HepG2 (cell line): ENCODE measurements at regions not wholly inside any gene's neighbourhood (a gene's known extent, or its start where the extent isn't known, plus 50 kb on each side); places are given as distances from the start of the nearest gene placed in this dataset.

Source experiments
- ATAC-seq: fragments of 200-7000 bp; cut with Tn5 transposase; 3 replicates; pipeline ENCODE4 v1.9.1; 2020; ENCODE audit warnings: mild to moderate bottlenecking, moderate library complexity
- BruUV-seq: library from RNA; stranded (reverse); fragments of 400-500 nt; replicated peaks from 2 replicates; lab custom pipeline; 2021; lab: Mats Ljungman, UMichigan
- CTCF ChIA-PET: fragments of 300-600 bp; formaldehyde crosslinking; extraction: SDS; loops from one replicate; lab custom pipeline; 2021; ENCODE audit warnings: low total read pairs, inconsistent platforms, low intra/inter-chr PET ratio; lab: Yijun Ruan, JAX
- POLR2A ChIA-PET: fragments of 350-600 bp; sonication (Branson Sonifier 250); formaldehyde crosslinking; loops from one replicate; lab custom pipeline; 2020; ENCODE audit warnings: antibody characterized with exemption, inconsistent platforms; lab: Yijun Ruan, JAX
- DNase-seq: peaks from one replicate; pipeline ENCODE4 v3.0.0-alpha.2; 2015; ENCODE audit warnings: low spot score
- FAIRE-seq: peaks from 3 replicates; lab custom pipeline; 2011; peaks lifted over from hg19 to GRCh38; lab: Jason Lieb, UNC
- H2AFZ ChIP-seq: one replicate; pipeline ENCODE4 v1.6.1; 2011; ENCODE audit warnings: low read length, inconsistent platforms
- H3K27ac ChIP-seq: fragments of 300-600 bp; 3 replicates; pipeline ENCODE4 v1.8.0; 2011; ENCODE audit warnings: mixed run types, mild to moderate bottlenecking, mixed read lengths, low read length, inconsistent platforms; ENCODE audit not compliant: insufficient read depth; ENCODE audit errors: extremely low read length
- H3K27me3 ChIP-seq, 2 experiments: fragments of 200-600 bp in 1 of 2; 2 replicates in 1 of 2; 3 replicates in 1 of 2; pipeline versions ENCODE4 v1.6.0 to v1.8.0; 2011; ENCODE audit warnings: low read length in 2 of 2, mild to moderate bottlenecking in 2 of 2, moderate library complexity in 2 of 2, inconsistent platforms in 1 of 2; ENCODE audit not compliant: insufficient read depth in 2 of 2, control insufficient read depth in 1 of 2
- H3K36me3 ChIP-seq, 2 experiments: fragments of 200-600 bp in 1 of 2; replicated peaks in 1 of 2; 2 replicates in 1 of 2; 3 replicates in 1 of 2; pipeline versions ENCODE4 v1.5.1 to v1.8.0; 2011; ENCODE audit warnings: low read length in 2 of 2, inconsistent platforms in 1 of 2; ENCODE audit not compliant: insufficient read depth in 2 of 2, control insufficient read depth in 1 of 2
- H3K4me1 ChIP-seq: 2 replicates; pipeline ENCODE4 v1.5.1; 2012; ENCODE audit warnings: low read length, inconsistent platforms; ENCODE audit not compliant: insufficient read depth
- H3K4me2 ChIP-seq: 2 replicates; pipeline ENCODE4 v1.6.0; 2011; ENCODE audit warnings: low read depth, low read length, inconsistent platforms
- H3K4me3 ChIP-seq, 3 experiments: fragments of 200-600 bp in 1 of 3; sonication (generic), shearing (Covaris generic) in 1 of 3; replicated peaks in 1 of 3; 2 replicates each; pipeline ENCODE4 v1.5.1; 2011 to 2016; ENCODE audit warnings: low read length in 3 of 3, inconsistent platforms in 2 of 3, low read depth in 2 of 3, mild to moderate bottlenecking in 2 of 3, control low read depth in 1 of 3, mixed read lengths in 1 of 3; ENCODE audit not compliant: insufficient read depth in 1 of 3
- H3K79me2 ChIP-seq: one replicate; pipeline ENCODE4 v1.6.1; 2011; ENCODE audit warnings: low read length, inconsistent platforms; ENCODE audit not compliant: insufficient read depth
- H3K9ac ChIP-seq: 2 replicates; pipeline ENCODE4 v1.6.0; 2011; ENCODE audit warnings: mild to moderate bottlenecking, low read depth, low read length, inconsistent platforms; ENCODE audit not compliant: insufficient read depth
- H3K9me3 ChIP-seq: 2 replicates; pipeline ENCODE4 v1.5.1; 2012; ENCODE audit warnings: mild to moderate bottlenecking, low read length
- H4K20me1 ChIP-seq: 2 replicates; pipeline ENCODE4 v1.6.0; 2011; ENCODE audit warnings: inconsistent platforms, mild to moderate bottlenecking, low read length, moderate library complexity; ENCODE audit not compliant: insufficient read depth
- DMAP1 ChIP-seq: IDR thresholded peaks from 2 replicates; pipeline ENCODE4 v1.6.1; 2016
- GTF3A ChIP-seq: sonication (generic); formaldehyde crosslinking; conservative IDR thresholded peaks from 2 replicates; pipeline ENCODE4 v1.4.0; 2020; ENCODE audit warnings: mild to moderate bottlenecking, missing genetic modification reagents
- KLF13 ChIP-seq: sonication (generic); formaldehyde crosslinking; IDR thresholded peaks from 2 replicates; pipeline ENCODE4 v1.4.0; 2020; ENCODE audit warnings: mild to moderate bottlenecking, missing genetic modification reagents
- KMT2A ChIP-seq: sonication (generic); formaldehyde crosslinking; IDR thresholded peaks from 2 replicates; pipeline ENCODE4 v1.4.0; 2020; ENCODE audit warnings: missing genetic modification reagents
- MAFK ChIP-seq, 2 experiments: IDR thresholded peaks in 1 of 2; conservative IDR thresholded peaks in 1 of 2; 2 replicates each; pipeline ENCODE4 v1.6.1; 2011; ENCODE audit warnings: improper control_type of control experiment in 2 of 2, low read length in 2 of 2
- MEIS1 ChIP-seq: sonication (generic); formaldehyde crosslinking; IDR thresholded peaks from 2 replicates; pipeline ENCODE4 v1.9.0; 2021; ENCODE audit warnings: mild to moderate bottlenecking, missing genetic modification reagents, moderate library complexity, borderline replicate concordance
- MIER2 ChIP-seq: IDR thresholded peaks from 2 replicates; pipeline ENCODE4 v1.6.1; 2016; ENCODE audit warnings: missing biosample characterization, missing genetic modification reagents
- NCOA5 ChIP-seq: sonication (generic); formaldehyde crosslinking; IDR thresholded peaks from 2 replicates; pipeline ENCODE4 v1.4.0; 2020; ENCODE audit warnings: missing genetic modification reagents
- TSC22D2 ChIP-seq: sonication (generic); formaldehyde crosslinking; IDR thresholded peaks from 2 replicates; pipeline ENCODE4 v1.5.1; 2020; ENCODE audit warnings: missing genetic modification reagents, mild to moderate bottlenecking, borderline replicate concordance
- YEATS2 ChIP-seq: sonication (generic); formaldehyde crosslinking; IDR thresholded peaks from 2 replicates; pipeline ENCODE4 v1.4.0; 2020; ENCODE audit warnings: missing genetic modification reagents, borderline replicate concordance
- ZBTB8A ChIP-seq: sonication (generic); formaldehyde crosslinking; IDR thresholded peaks from 2 replicates; pipeline ENCODE4 v1.4.0; 2020; ENCODE audit warnings: mild to moderate bottlenecking, low read depth, missing genetic modification reagents, borderline replicate concordance
- ZC3H13 ChIP-seq: sonication (generic); formaldehyde crosslinking; IDR thresholded peaks from 2 replicates; pipeline ENCODE4 v1.8.1; 2023; ENCODE audit warnings: mild to moderate bottlenecking, missing genetic modification reagents, moderate library complexity
- ZEB1 ChIP-seq: IDR thresholded peaks from 2 replicates; pipeline ENCODE4 v1.6.1; 2012; ENCODE audit warnings: mild to moderate bottlenecking, low read depth, inconsistent platforms; ENCODE audit not compliant: insufficient replicate concordance
- ZNF296 ChIP-seq: sonication (generic); formaldehyde crosslinking; conservative IDR thresholded peaks from 2 replicates; pipeline ENCODE4 v1.5.0; 2020; ENCODE audit warnings: mild to moderate bottlenecking, missing genetic modification reagents
- ZNF557 ChIP-seq: sonication (generic); formaldehyde crosslinking; IDR thresholded peaks from 2 replicates; pipeline ENCODE4 v1.4.0; 2020; ENCODE audit warnings: missing genetic modification reagents
- ZNF678 ChIP-seq: sonication (generic); formaldehyde crosslinking; IDR thresholded peaks from 2 replicates; pipeline ENCODE4 v1.4.0; 2020; ENCODE audit warnings: mild to moderate bottlenecking, missing genetic modification reagents
- ZNF850 ChIP-seq: sonication (generic); formaldehyde crosslinking; conservative IDR thresholded peaks from 2 replicates; pipeline ENCODE4 v1.9.0; 2021; ENCODE audit warnings: mild to moderate bottlenecking, missing genetic modification reagents
- ZZZ3 ChIP-seq: sonication (generic); formaldehyde crosslinking; IDR thresholded peaks from 2 replicates; pipeline ENCODE4 v1.4.0; 2020; ENCODE audit warnings: missing genetic modification reagents, mild to moderate bottlenecking, borderline replicate concordance
- WGBS: methylation state at CpG from one replicate; pipeline ENCODE4 v1.1.6; 2017; ENCODE audit warnings: low lambda C conversion rate; 5-methylcytosine and 5-hydroxymethylcytosine counted together
- in situ Hi-C: cut with HindIII; loops from 2 replicates; pipeline ENCODE4 v1.10.0; 2017; ENCODE audit warnings: low pct_unique_long_range_greater_than_20kb; ENCODE audit not compliant: extremely low pct_ligation_motif_present
- intact Hi-C: fragments of 100-400 bp; cut with micrococcal nuclease; formaldehyde crosslinking; loops from one replicate; pipeline ENCODE4 v1.10.0; 2022; ENCODE audit not compliant: unreplicated experiment
- TF ChIP-seq, protein P1 (sequence below): IDR thresholded peaks from 2 replicates; pipeline ENCODE4 v1.6.1; 2016; ENCODE audit warnings: missing compliant biosample characterization, missing genetic modification reagents, borderline replicate concordance
- TF ChIP-seq, protein P2 (sequence below): sonication (generic); formaldehyde crosslinking; IDR thresholded peaks from 2 replicates; pipeline ENCODE4 v1.9.0; 2021; ENCODE audit warnings: missing genetic modification reagents, borderline replicate concordance

DNA sequence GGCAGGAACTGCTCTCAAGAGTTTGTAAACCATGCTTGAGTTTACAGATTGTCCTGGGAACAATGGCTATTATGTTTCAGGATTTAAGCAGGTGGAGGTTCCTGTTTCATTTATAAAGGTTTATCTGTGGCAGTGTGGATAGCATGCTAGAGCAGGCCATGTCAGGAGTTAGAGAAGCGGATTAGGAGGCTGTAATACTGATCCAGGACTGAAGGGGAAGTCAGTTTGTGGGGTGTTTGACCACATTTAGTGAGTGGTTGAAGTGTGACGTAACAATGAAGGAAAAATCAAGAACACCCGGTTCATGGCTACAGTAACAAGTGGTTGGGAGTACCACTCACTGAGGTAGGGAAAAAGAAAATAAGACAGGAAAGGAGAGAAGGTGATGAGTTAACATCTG is 299.0 kb downstream of the TLR4 start (continued):
- TF ChIP-seq NCOA5 (CRISPR knock-in tag), result no peak

DNA sequence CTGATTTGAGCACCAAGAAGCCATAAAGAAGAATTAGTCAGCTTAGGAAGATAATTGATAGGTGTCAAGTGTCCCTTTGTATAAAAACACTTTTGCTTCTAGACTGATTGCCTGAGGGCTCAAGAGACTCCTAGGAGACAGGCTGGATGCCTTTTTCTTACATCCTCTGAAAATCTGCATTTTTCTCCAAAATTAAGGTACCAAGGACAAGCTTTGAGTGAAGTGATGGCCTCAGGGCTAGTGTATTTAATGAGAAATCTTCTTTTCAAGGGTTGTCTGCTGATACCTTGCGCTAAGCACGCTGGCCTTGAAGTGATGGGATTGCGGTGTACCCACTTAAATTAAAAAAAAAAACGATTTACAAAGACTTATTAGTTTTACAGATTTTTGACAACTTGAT is 304.0 kb downstream of the TLR4 start:
- Histone ChIP-seq H3K4me2 (no peak overlapping the region), H3K79me2 (no peaks in the 10 kb centered on the region), H4K20me1 (no peaks in the 10 kb centered on the region), H3K9me3 (peaks cover 80% of the 10 kb centered on the region), H3K27ac (no peak overlapping the region), H3K4me3 (no peak overlapping the region), H2AFZ (no peak overlapping the region), H3K4me1 (no peaks in the 10 kb centered on the region), H3K9ac (no peak overlapping the region), H3K36me3 (no peaks in the 10 kb centered on the region), H3K27me3 (no peaks in the 10 kb centered on the region)
- DNase-seq, result no peak
- ChIA-PET CTCF (no interaction called here), POLR2A (no interaction called here)
- no peak for ATAC-seq
- no peak for TF ChIP-seq DMAP1
- TF ChIP-seq KLF13 (CRISPR knock-in tag), result no peak
- no peak for TF ChIP-seq ZZZ3 (CRISPR knock-in tag)
- TF ChIP-seq YEATS2 (CRISPR knock-in tag), result no peak
- TF ChIP-seq ZBTB8A (CRISPR knock-in tag), result no peak
- TF ChIP-seq ZNF296, result no peak
- no peak for TF ChIP-seq ZNF678 (CRISPR knock-in tag)
- TF ChIP-seq ZNF557 (CRISPR knock-in tag), result no peak
- TF ChIP-seq MIER2, result no peak
- TF ChIP-seq, protein P1, sequence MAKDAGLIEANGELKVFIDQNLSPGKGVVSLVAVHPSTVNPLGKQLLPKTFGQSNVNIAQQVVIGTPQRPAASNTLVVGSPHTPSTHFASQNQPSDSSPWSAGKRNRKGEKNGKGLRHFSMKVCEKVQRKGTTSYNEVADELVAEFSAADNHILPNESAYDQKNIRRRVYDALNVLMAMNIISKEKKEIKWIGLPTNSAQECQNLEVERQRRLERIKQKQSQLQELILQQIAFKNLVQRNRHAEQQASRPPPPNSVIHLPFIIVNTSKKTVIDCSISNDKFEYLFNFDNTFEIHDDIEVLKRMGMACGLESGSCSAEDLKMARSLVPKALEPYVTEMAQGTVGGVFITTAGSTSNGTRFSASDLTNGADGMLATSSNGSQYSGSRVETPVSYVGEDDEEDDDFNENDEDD (CRISPR knock-in tag), result no peak
- no peak for TF ChIP-seq MAFK (conservative IDR thresholded peaks at IDR 0.05 in 1 of 2, IDR thresholded peaks at IDR 0.05 in 1 of 2; ENCODE audit: low read length in 2 of 2)
- no peak for TF ChIP-seq ZEB1
- no peak for TF ChIP-seq MEIS1
- no peak for TF ChIP-seq TSC22D2 (CRISPR knock-in tag)
- TF ChIP-seq ZNF850 (CRISPR knock-in tag), result no peak
- TF ChIP-seq ZC3H13 (CRISPR knock-in tag), result no peak
- TF ChIP-seq KMT2A (CRISPR knock-in tag), result no peak
- TF ChIP-seq, protein P2, sequence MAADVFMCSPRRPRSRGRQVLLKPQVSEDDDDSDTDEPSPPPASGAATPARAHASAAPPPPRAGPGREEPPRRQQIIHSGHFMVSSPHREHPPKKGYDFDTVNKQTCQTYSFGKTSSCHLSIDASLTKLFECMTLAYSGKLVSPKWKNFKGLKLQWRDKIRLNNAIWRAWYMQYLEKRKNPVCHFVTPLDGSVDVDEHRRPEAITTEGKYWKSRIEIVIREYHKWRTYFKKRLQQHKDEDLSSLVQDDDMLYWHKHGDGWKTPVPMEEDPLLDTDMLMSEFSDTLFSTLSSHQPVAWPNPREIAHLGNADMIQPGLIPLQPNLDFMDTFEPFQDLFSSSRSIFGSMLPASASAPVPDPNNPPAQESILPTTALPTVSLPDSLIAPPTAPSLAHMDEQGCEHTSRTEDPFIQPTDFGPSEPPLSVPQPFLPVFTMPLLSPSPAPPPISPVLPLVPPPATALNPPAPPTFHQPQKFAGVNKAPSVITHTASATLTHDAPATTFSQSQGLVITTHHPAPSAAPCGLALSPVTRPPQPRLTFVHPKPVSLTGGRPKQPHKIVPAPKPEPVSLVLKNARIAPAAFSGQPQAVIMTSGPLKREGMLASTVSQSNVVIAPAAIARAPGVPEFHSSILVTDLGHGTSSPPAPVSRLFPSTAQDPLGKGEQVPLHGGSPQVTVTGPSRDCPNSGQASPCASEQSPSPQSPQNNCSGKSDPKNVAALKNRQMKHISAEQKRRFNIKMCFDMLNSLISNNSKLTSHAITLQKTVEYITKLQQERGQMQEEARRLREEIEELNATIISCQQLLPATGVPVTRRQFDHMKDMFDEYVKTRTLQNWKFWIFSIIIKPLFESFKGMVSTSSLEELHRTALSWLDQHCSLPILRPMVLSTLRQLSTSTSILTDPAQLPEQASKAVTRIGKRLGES, result no peak
- no peak for TF ChIP-seq GTF3A (CRISPR knock-in tag)
- in situ Hi-C loops, result no loop called here
- intact Hi-C loops, result no loop called here
- WGBS, result 4% methylated on average over 4 of the region's 4 CpGs
- BruUV-seq, result no TSS peak
- FAIRE-seq, result no peak
